ENCODE measurements at regions not wholly inside any gene's neighbourhood (a gene's known extent, or its start where the extent isn't known, plus 50 kb on each side); places are given as distances from the start of the nearest gene placed in this dataset.
A peak's percentile ranks its signal among the peaks of the same experiment; 100 is the strongest.
"Not testable (repeated sequence)": the region's sequence is repeated elsewhere in the genome, so short reads cannot be mapped to it uniquely, and the experiment has no call there.

- H3K4me1 ChIP-seq (ENCODE audit: control insufficient read depth, insufficient read depth, low read length, poor library complexity, severe bottlenecking): peaks cover 8% of the 10 kb centered on the region
- H3K36me3 ChIP-seq (ENCODE audit: control insufficient read depth, insufficient read depth, low read length): no peaks in the 10 kb centered on the region
- H3K4me3 ChIP-seq (ENCODE audit: extremely low read depth, insufficient read depth, low read length, poor library complexity, severe bottlenecking): no peak overlapping the region
- WGBS, 2 experiments (ENCODE audit: insufficient coverage in 2 of 2): no CpG with 5 or more reads among the region's 2 CpGs
- no peak overlapping the region for H3K27ac ChIP-seq (ENCODE audit: low read depth, low read length, severe bottlenecking)
- H3K9me3 ChIP-seq (ENCODE audit: control insufficient read depth, low read length): no peaks in the 10 kb centered on the region
Measured at GRCh38 chr4:66568001-66568400, 897.7 kb upstream of the EPHA5 start.

DNA sequence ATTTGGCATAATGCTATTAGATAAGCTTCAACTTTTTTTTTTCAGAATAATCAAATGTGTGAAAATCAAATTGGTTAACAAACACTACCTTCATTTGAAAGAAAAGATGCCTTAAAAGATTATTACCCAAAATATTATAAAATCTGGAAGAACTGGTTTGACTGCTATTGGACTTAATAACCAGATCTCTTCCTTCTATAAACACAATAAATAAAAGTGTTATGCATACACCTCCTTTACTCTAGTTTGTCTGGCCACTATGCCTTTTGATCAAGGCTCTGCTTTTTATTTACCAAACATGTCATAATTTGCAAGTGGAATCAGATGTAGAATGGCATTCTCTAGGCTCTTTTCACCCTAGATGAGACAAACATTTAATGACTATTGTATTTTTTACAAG is 897.3 kb upstream of the EPHA5 start:
- Histone ChIP-seq H3K36me3 (ENCODE audit: control insufficient read depth, insufficient read depth, low read length) (no peaks in the 10 kb centered on the region), H3K4me1 (ENCODE audit: control insufficient read depth, insufficient read depth, low read length, poor library complexity, severe bottlenecking) (peaks cover 8% of the 10 kb centered on the region), H3K9me3 (ENCODE audit: control insufficient read depth, low read length) (no peaks in the 10 kb centered on the region), H3K4me3 (ENCODE audit: extremely low read depth, insufficient read depth, low read length, poor library complexity, severe bottlenecking) (no peak overlapping the region), H3K27ac (ENCODE audit: low read depth, low read length, severe bottlenecking) (no peak overlapping the region)

DNA sequence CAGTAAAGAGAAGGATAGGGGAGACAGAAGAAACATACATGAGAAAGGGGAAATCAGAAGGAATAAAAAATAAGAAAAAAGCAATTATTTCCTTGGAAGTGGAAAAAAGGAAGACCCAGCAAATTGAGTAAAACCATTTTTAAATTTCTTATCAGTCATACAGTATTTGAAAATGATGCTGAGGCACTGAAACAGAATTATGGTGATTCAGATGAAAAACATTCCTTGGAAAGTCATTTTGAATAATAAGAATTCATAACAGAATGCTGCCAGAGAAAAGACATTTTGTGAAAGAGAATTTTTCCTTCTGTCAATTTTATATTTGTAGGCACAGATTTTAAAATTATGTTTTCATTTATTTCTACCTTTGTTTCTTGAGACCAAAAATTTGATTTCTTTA is 895.5 kb upstream of the EPHA5 start:
- no peak overlapping the region for H3K4me3 ChIP-seq (ENCODE audit: extremely low read depth, insufficient read depth, low read length, poor library complexity, severe bottlenecking)
- H3K9me3 ChIP-seq (ENCODE audit: control insufficient read depth, low read length): no peaks in the 10 kb centered on the region
- H3K27ac ChIP-seq (ENCODE audit: low read depth, low read length, severe bottlenecking): no peak overlapping the region
- no peaks in the 10 kb centered on the region for H3K36me3 ChIP-seq (ENCODE audit: control insufficient read depth, insufficient read depth, low read length)
- H3K4me1 ChIP-seq (ENCODE audit: control insufficient read depth, insufficient read depth, low read length, poor library complexity, severe bottlenecking): peaks cover 8% of the 10 kb centered on the region

- Histone ChIP-seq H3K4me1 (ENCODE audit: control insufficient read depth, insufficient read depth, low read length, poor library complexity, severe bottlenecking) (peaks cover 8% of the 10 kb centered on the region), H3K27ac (ENCODE audit: low read depth, low read length, severe bottlenecking) (no peak overlapping the region), H3K4me3 (ENCODE audit: extremely low read depth, insufficient read depth, low read length, poor library complexity, severe bottlenecking) (no peak overlapping the region), H3K36me3 (ENCODE audit: control insufficient read depth, insufficient read depth, low read length) (no peaks in the 10 kb centered on the region), H3K9me3 (ENCODE audit: control insufficient read depth, low read length) (no peaks in the 10 kb centered on the region)
- 93 to 94% methylated on average over 9 to 11 of the region's 12 CpGs for WGBS, 2 experiments (ENCODE audit: insufficient coverage in 2 of 2)
Measured at GRCh38 chr4:66564901-66565651, 894.8 kb upstream of the EPHA5 start.

GRCh38 chr4:66562276-66562806 is 892.1 kb upstream of the EPHA5 start:
- H3K4me3 ChIP-seq (ENCODE audit: extremely low read depth, insufficient read depth, low read length, poor library complexity, severe bottlenecking): no peak overlapping the region
- peaks cover 8% of the 10 kb centered on the region for H3K4me1 ChIP-seq (ENCODE audit: control insufficient read depth, insufficient read depth, low read length, poor library complexity, severe bottlenecking)
- H3K36me3 ChIP-seq (ENCODE audit: control insufficient read depth, insufficient read depth, low read length): no peaks in the 10 kb centered on the region
- H3K9me3 ChIP-seq (ENCODE audit: control insufficient read depth, low read length): no peaks in the 10 kb centered on the region
- H3K27ac ChIP-seq (ENCODE audit: low read depth, low read length, severe bottlenecking): no peak overlapping the region

- H3K4me3 ChIP-seq (ENCODE audit: extremely low read depth, insufficient read depth, low read length, poor library complexity, severe bottlenecking); H3K4me1 ChIP-seq (ENCODE audit: control insufficient read depth, insufficient read depth, low read length, poor library complexity, severe bottlenecking); H3K27ac ChIP-seq (ENCODE audit: low read depth, low read length, severe bottlenecking); H3K36me3 ChIP-seq (ENCODE audit: control insufficient read depth, insufficient read depth, low read length); H3K9me3 ChIP-seq (ENCODE audit: control insufficient read depth, low read length): not testable (repeated sequence)
- 94 to 97% methylated on average over 10 to 20 of the region's 42 CpGs for WGBS, 2 experiments (ENCODE audit: insufficient coverage in 2 of 2)
Measured at GRCh38 chr4:66561465-66562053, 891.3 kb upstream of the EPHA5 start.

GRCh38 chr4:66558651-66559050 is 888.4 kb upstream of the EPHA5 start:
- Histone ChIP-seq H3K36me3 (ENCODE audit: control insufficient read depth, insufficient read depth, low read length) (no peaks in the 10 kb centered on the region), H3K9me3 (ENCODE audit: control insufficient read depth, low read length) (no peaks in the 10 kb centered on the region), H3K4me3 (ENCODE audit: extremely low read depth, insufficient read depth, low read length, poor library complexity, severe bottlenecking) (no peak overlapping the region), H3K27ac (ENCODE audit: low read depth, low read length, severe bottlenecking) (no peak overlapping the region), H3K4me1 (ENCODE audit: control insufficient read depth, insufficient read depth, low read length, poor library complexity, severe bottlenecking) (peaks cover 9% of the 10 kb centered on the region)

DNA sequence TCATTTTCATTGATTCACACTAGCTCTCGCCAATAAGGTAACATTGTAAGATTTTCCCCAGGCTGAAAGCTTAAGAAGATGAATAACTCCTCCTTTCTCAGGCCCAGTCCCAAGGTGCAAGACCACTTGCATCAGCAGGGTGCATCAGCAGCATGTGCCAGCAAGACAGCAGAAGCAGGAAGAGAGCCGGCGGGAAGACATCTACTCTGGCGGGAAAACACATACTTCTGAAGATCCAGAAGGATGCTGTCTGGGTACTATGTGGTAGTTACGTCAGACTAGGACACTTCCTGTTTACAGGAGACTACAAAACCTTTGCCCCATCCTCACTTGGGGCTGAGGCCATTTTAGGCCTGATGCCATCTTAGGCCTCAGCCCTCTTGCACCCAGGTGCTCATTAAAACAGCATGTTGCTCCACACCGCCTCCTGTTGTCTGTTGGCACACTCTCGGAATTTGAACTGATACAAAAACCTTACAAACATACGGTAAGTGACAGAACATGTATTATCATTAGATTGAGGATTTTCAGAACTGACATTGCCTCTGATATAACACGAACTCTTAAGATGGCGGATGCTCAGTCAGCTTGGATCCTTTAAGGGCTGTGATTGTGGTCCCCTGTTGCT is 886.5 kb upstream of the EPHA5 start:
- no peaks in the 10 kb centered on the region for H3K9me3 ChIP-seq (ENCODE audit: control insufficient read depth, low read length)
- WGBS, 2 experiments (ENCODE audit: insufficient coverage in 2 of 2): 96 to 100% methylated on average over 4 to 8 of the region's 10 CpGs
- no peaks in the 10 kb centered on the region for H3K36me3 ChIP-seq (ENCODE audit: control insufficient read depth, insufficient read depth, low read length)
- H3K4me1 ChIP-seq (ENCODE audit: control insufficient read depth, insufficient read depth, low read length, poor library complexity, severe bottlenecking): peaks cover 9% of the 10 kb centered on the region
- H3K27ac ChIP-seq (ENCODE audit: low read depth, low read length, severe bottlenecking): no peak overlapping the region
- H3K4me3 ChIP-seq (ENCODE audit: extremely low read depth, insufficient read depth, low read length, poor library complexity, severe bottlenecking): no peak overlapping the region

DNA sequence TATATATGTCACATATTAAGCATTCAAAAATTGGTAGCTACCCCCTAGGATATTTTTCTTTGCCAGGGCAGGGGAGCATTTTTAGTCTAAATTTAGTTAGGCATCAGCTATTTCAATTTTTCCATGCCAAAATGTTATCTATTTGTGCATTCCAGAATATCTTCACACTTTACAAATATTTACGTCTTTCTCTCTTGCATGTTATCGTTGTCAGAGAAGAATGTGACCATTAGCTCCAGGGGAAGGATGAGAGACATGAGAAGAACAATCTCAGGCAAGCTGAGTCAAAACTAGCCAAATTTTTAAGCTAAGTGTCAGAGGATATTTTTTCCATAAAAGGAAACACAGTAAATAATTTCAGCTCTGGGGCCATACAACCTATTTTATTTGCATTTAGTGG is 885.0 kb upstream of the EPHA5 start:
- H3K4me3 ChIP-seq (ENCODE audit: extremely low read depth, insufficient read depth, low read length, poor library complexity, severe bottlenecking): no peak overlapping the region
- no peaks in the 10 kb centered on the region for H3K9me3 ChIP-seq (ENCODE audit: control insufficient read depth, low read length)
- no peaks in the 10 kb centered on the region for H3K36me3 ChIP-seq (ENCODE audit: control insufficient read depth, insufficient read depth, low read length)
- H3K4me1 ChIP-seq (ENCODE audit: control insufficient read depth, insufficient read depth, low read length, poor library complexity, severe bottlenecking): peaks cover 9% of the 10 kb centered on the region
- WGBS, 2 experiments (ENCODE audit: insufficient coverage in 2 of 2): no CpG with 5 or more reads among the region's 2 CpGs
- H3K27ac ChIP-seq (ENCODE audit: low read depth, low read length, severe bottlenecking): peak overlapping the region; percentile 19

- no peak overlapping the region for H3K27ac ChIP-seq (ENCODE audit: low read depth, low read length, severe bottlenecking)
- WGBS, 2 experiments (ENCODE audit: insufficient coverage in 2 of 2): no CpG with 5 or more reads among the region's 2 CpGs
Measured at GRCh38 chr4:66554826-66555225, 884.5 kb upstream of the EPHA5 start.

DNA sequence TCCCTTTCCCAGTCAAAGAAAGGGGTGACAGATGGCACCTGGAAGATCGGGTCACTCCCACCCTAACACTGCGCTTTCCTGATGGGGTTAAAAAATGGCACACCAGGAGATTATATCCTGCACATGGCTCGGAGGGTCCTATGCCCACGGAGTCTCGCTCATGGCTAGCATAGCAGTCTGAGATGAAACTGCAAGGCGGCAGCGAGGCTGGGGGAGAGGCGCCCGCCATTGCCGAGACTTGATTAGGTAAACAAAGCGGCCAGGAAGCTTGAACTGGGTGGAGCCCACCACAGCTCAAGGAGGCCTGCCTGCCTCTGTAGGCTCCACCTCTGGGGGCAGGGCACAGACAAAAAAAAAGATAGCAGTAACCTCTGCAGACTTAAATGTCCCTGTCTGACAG is 875.0 kb upstream of the EPHA5 start:
- not testable (repeated sequence) for H3K36me3 ChIP-seq (ENCODE audit: control insufficient read depth, insufficient read depth, low read length); H3K4me1 ChIP-seq (ENCODE audit: control insufficient read depth, insufficient read depth, low read length, poor library complexity, severe bottlenecking); H3K27ac ChIP-seq (ENCODE audit: low read depth, low read length, severe bottlenecking); H3K9me3 ChIP-seq (ENCODE audit: control insufficient read depth, low read length); H3K4me3 ChIP-seq (ENCODE audit: extremely low read depth, insufficient read depth, low read length, poor library complexity, severe bottlenecking)
- WGBS, 2 experiments (ENCODE audit: insufficient coverage in 2 of 2): 70 to 100% methylated on average over 3 to 4 of the region's 11 CpGs

More at GRCh38 chr4:66554826-66555225, 884.5 kb upstream of the EPHA5 start:
- Histone ChIP-seq H3K36me3 (ENCODE audit: control insufficient read depth, insufficient read depth, low read length) (no peaks in the 10 kb centered on the region), H3K9me3 (ENCODE audit: control insufficient read depth, low read length) (no peaks in the 10 kb centered on the region), H3K4me1 (ENCODE audit: control insufficient read depth, insufficient read depth, low read length, poor library complexity, severe bottlenecking) (peaks cover 9% of the 10 kb centered on the region), H3K4me3 (ENCODE audit: extremely low read depth, insufficient read depth, low read length, poor library complexity, severe bottlenecking) (no peak overlapping the region)

Data from mesodermal cell (in vitro differentiated cells).